IMR-90 (cell line): ENCODE measurements at regions not wholly inside any gene's neighbourhood (a gene's known extent, or its start where the extent isn't known, plus 50 kb on each side); places are given as distances from the start of the nearest gene placed in this dataset.
A peak's percentile ranks its signal among the peaks of the same experiment; 100 is the strongest.

Source experiments
- ATAC-seq: fragments of 200-7000 bp; cut with Tn5 transposase; 2 replicates; pipeline ENCODE4 v1.9.1; 2020; ENCODE audit warnings: low read depth, mild to moderate bottlenecking, moderate library complexity
- BruUV-seq: library from RNA; stranded (reverse); fragments of 400-500 nt; replicated peaks from 2 replicates; lab custom pipeline; 2021; lab: Mats Ljungman, UMichigan
- CTCF ChIA-PET: fragments of 300-600 bp; formaldehyde crosslinking; extraction: SDS; loops from one replicate; lab custom pipeline; 2021; ENCODE audit warnings: antibody characterized with exemption; lab: Yijun Ruan, JAX
- POLR2A ChIA-PET: fragments of 300-600 bp; sonication (Branson Sonifier 250); formaldehyde crosslinking; loops from one replicate; lab custom pipeline; 2022; ENCODE audit warnings: antibody characterized with exemption; ENCODE audit not compliant: unreplicated experiment; lab: Charles Lee
- DNase-seq: peaks from one replicate; pipeline ENCODE4 v3.0.0; 2013
- H2AFZ ChIP-seq: replicated peaks from 2 replicates; pipeline ENCODE3; 2013; ENCODE audit warnings: low read length, mild to moderate bottlenecking; ENCODE audit not compliant: poor library complexity
- H2AK5ac ChIP-seq: 2 replicates; pipeline ENCODE4 v1.6.1; 2013; ENCODE audit warnings: low read depth, low read length, inconsistent platforms
- H2AK9ac ChIP-seq: replicated peaks from 2 replicates; pipeline ENCODE3; 2013; ENCODE audit warnings: mild to moderate bottlenecking, low read depth, low read length, moderate library complexity; ENCODE audit not compliant: poor library complexity
- H2BK120ac ChIP-seq: 2 replicates; pipeline ENCODE4 v1.6.1; 2013; ENCODE audit warnings: low read depth, low read length, inconsistent platforms
- H2BK15ac ChIP-seq: 3 replicates; pipeline ENCODE4 v1.6.1; 2013; ENCODE audit warnings: low read depth, low read length, inconsistent platforms
- H2BK20ac ChIP-seq: 2 replicates; pipeline ENCODE4 v1.6.1; 2013; ENCODE audit warnings: low read depth, mild to moderate bottlenecking, inconsistent platforms, low read length, moderate library complexity
- H2BK5ac ChIP-seq: 2 replicates; pipeline ENCODE4 v1.6.1; 2013; ENCODE audit warnings: mild to moderate bottlenecking, low read depth, low read length, inconsistent platforms; ENCODE audit not compliant: poor library complexity, severe bottlenecking
- H3K14ac ChIP-seq: replicated peaks from 2 replicates; pipeline ENCODE4 v1.6.1; 2013; ENCODE audit warnings: low read depth, low read length, inconsistent platforms
- H3K18ac ChIP-seq: 2 replicates; pipeline ENCODE4 v1.6.1; 2013; ENCODE audit warnings: low read depth, low read length, control low read depth
- H3K23ac ChIP-seq: 2 replicates; pipeline ENCODE4 v1.6.1; 2013; ENCODE audit warnings: low read depth, low read length, inconsistent platforms
- H3K27ac ChIP-seq: 2 replicates; pipeline ENCODE4 v1.5.1; 2013; ENCODE audit warnings: mild to moderate bottlenecking, control low read depth, low read length; ENCODE audit not compliant: insufficient read depth
- H3K27me3 ChIP-seq: 2 replicates; pipeline ENCODE4 v1.6.1; 2013; ENCODE audit warnings: low read length; ENCODE audit not compliant: control insufficient read depth, insufficient read depth
- H3K36me3 ChIP-seq: 2 replicates; pipeline ENCODE4 v1.6.1; 2013; ENCODE audit warnings: low read length, mixed read lengths; ENCODE audit not compliant: control insufficient read depth, insufficient read depth
- H3K4ac ChIP-seq: 2 replicates; pipeline ENCODE4 v1.6.1; 2013; ENCODE audit warnings: low read depth, low read length, inconsistent platforms
- H3K4me1 ChIP-seq: 2 replicates; pipeline ENCODE4 v1.6.1; 2013; ENCODE audit warnings: low read length, mixed read lengths; ENCODE audit not compliant: control insufficient read depth, insufficient read depth
- H3K4me2 ChIP-seq: 2 replicates; pipeline ENCODE4 v1.6.1; 2013; ENCODE audit warnings: low read depth, mild to moderate bottlenecking, control low read depth, low read length, moderate library complexity
- H3K4me3 ChIP-seq: 2 replicates; pipeline ENCODE4 v1.5.1; 2013; ENCODE audit warnings: low read depth, mild to moderate bottlenecking, control low read depth, low read length, moderate library complexity; ENCODE audit not compliant: insufficient read depth
- H3K56ac ChIP-seq: 2 replicates; pipeline ENCODE4 v1.6.1; 2013; ENCODE audit warnings: low read length, inconsistent platforms; ENCODE audit not compliant: insufficient read depth; ENCODE audit errors: extremely low read depth
- H3K79me1 ChIP-seq, 2 experiments: 2 replicates each; pipeline ENCODE4 v1.6.1; 2013; ENCODE audit warnings: low read length in 2 of 2, inconsistent platforms in 1 of 2, low read depth in 1 of 2
- H3K9ac ChIP-seq: 2 replicates; pipeline ENCODE4 v1.6.1; 2013; ENCODE audit warnings: low read depth, low read length, control low read depth
- H3K9me1 ChIP-seq: 2 replicates; pipeline ENCODE4 v1.6.1; 2013; ENCODE audit warnings: low read length, inconsistent platforms; ENCODE audit not compliant: insufficient read depth
- H3K9me3 ChIP-seq: 2 replicates; pipeline ENCODE4 v1.6.1; 2013; ENCODE audit warnings: low read length; ENCODE audit not compliant: control insufficient read depth, insufficient read depth
- H4K20me1 ChIP-seq: 2 replicates; pipeline ENCODE4 v1.6.1; 2013; ENCODE audit warnings: low read length, inconsistent platforms; ENCODE audit not compliant: insufficient read depth
- H4K5ac ChIP-seq: 2 replicates; pipeline ENCODE4 v1.6.1; 2013; ENCODE audit warnings: mild to moderate bottlenecking, low read depth, low read length, control low read depth
- H4K8ac ChIP-seq, 2 experiments: 2 replicates each; pipeline ENCODE4 v1.6.1; 2013; ENCODE audit warnings: low read depth in 2 of 2, low read length in 2 of 2, control low read depth in 1 of 2, inconsistent platforms in 1 of 2
- H4K91ac ChIP-seq: 2 replicates; pipeline ENCODE4 v1.6.1; 2013; ENCODE audit warnings: low read depth, low read length, inconsistent platforms; ENCODE audit not compliant: insufficient read depth
- MXI1 ChIP-seq: IDR thresholded peaks from 2 replicates; pipeline ENCODE4 v1.6.1; 2012; ENCODE audit warnings: low read depth, mild to moderate bottlenecking, low read length, moderate library complexity, borderline replicate concordance
- RAD21 ChIP-seq: IDR thresholded peaks from 2 replicates; pipeline ENCODE4 v1.6.1; 2012; ENCODE audit warnings: low read length, improper control_type of control experiment
- RCOR1 ChIP-seq: IDR thresholded peaks from 2 replicates; pipeline ENCODE4 v1.6.1; 2012; ENCODE audit warnings: mild to moderate bottlenecking, low read length, improper control_type of control experiment; ENCODE audit not compliant: insufficient replicate concordance
- RFX5 ChIP-seq: IDR thresholded peaks from 2 replicates; pipeline ENCODE4 v1.8.0; 2012; ENCODE audit warnings: low read depth, mild to moderate bottlenecking, low read length, moderate library complexity
- SMC3 ChIP-seq: fragments of 150-350 bp; IDR thresholded peaks from 2 replicates; pipeline ENCODE4 v1.6.1; 2016; ENCODE audit warnings: low read depth, mild to moderate bottlenecking, antibody characterized with exemption, low read length, moderate library complexity
- WGBS, 2 experiments: methylation state at CpG; one replicate each; pipeline versions ENCODE4 v1.1.5 to v1.1.7; 2013; ENCODE audit warnings: missing lambda C conversion rate in 2 of 2; ENCODE audit not compliant: insufficient read length in 1 of 2; ENCODE audit errors: extremely low coverage in 2 of 2; 5-methylcytosine and 5-hydroxymethylcytosine counted together
- dilution Hi-C: fragments of 300-500 bp; cut with HindIII; formaldehyde crosslinking; loops from one replicate; pipeline ENCODE4 v1.14.3; 2018; ENCODE audit warnings: low sequenced_read_pairs; ENCODE audit not compliant: unreplicated experiment
- in situ Hi-C: fragments of 300-500 bp; cut with MboI; formaldehyde crosslinking; loops from 3 replicates; pipeline ENCODE4 v1.14.3; 2019; ENCODE audit warnings: low sequenced_read_pairs, inconsistent platforms, mixed read lengths
- intact Hi-C: fragments of 100-400 bp; cut with micrococcal nuclease; formaldehyde crosslinking; loops from 2 replicates; pipeline ENCODE4 v1.10.0; 2022
- TF ChIP-seq, protein P1 (sequence below): fragments of 150-350 bp; IDR thresholded peaks from 2 replicates; pipeline ENCODE4 v1.6.1; 2017; ENCODE audit warnings: mild to moderate bottlenecking, antibody characterized with exemption, low read length, low read depth

DNA sequence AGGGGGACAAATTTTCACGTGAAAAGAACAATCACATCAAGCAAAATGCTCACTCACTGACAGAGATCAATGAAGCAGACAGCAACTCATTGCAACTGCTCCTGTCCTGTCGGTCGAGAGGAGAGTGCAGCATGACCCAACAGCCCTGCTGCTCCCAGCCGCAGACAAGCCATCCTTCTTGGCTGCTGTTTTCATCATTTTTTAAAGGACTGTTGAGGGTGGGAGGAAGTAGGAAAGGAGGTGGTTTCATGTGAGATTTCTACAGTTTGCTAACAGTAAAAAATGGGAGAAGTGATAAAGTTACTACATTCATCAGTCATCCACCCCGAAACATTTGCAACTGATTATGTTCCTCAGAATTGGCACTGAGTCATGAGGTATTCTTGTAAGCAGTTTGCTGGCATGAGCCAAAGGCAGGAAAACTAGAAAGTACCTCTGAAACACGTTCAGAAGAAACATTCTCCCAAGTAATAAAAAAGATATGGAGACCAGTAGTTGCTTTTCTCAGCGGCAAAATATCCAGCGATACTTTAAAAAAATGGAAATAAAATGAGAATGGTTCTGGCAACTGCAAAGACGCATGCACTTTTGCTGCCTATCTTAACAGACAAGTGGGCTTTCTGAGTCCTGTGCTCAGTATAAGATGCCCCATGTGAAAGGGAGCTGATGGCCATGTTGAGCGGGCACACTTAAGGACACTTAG is 72.0 kb upstream of the CLDN14 start:
- peak overlapping the region; percentile 21 for H3K4me2 ChIP-seq
- H3K9me1 ChIP-seq: peaks cover 7% of the 10 kb centered on the region; the same call in 1 of the 2 replicates
- no peak overlapping the region for H2BK120ac ChIP-seq
- peaks cover 41% of the 10 kb centered on the region for H3K27me3 ChIP-seq
- peak overlapping the region; percentile 22; the same call in 1 of the 2 replicates for H3K18ac ChIP-seq
- dilution Hi-C loops: no loop called here
- BruUV-seq: no TSS peak
- peak overlapping the region; percentile 6 for H2AFZ ChIP-seq
- H3K36me3 ChIP-seq: no peaks in the 10 kb centered on the region
- intact Hi-C loops: no loop called here
- H3K56ac ChIP-seq: no peak overlapping the region
- H4K8ac ChIP-seq: peak overlapping the region in 1 of 2 experiments; percentile 15; a peak in 1 of 4 replicates
- H2BK5ac ChIP-seq: peak overlapping the region; percentile 10
- no peak overlapping the region for H3K9ac ChIP-seq
- H2AK5ac ChIP-seq: no peak overlapping the region
- no peak overlapping the region for H3K4me3 ChIP-seq
- H3K4me1 ChIP-seq: peaks cover 14% of the 10 kb centered on the region
- ChIA-PET CTCF (no interaction called here), POLR2A (no interaction called here)
- 93% methylated on average over 3 of the region's 10 CpGs; no CpG with 5 or more reads in 1 of the 2 experiments for WGBS, 2 experiments
- H3K14ac ChIP-seq: no peak overlapping the region
- ATAC-seq (peak; percentile 73), DNase-seq (peak; percentile 82)
- H2BK20ac ChIP-seq: peak overlapping the region; percentile 26; the same call in 1 of the 2 replicates
- H4K5ac ChIP-seq: no peak overlapping the region
- peak overlapping the region; percentile 18; the same call in 1 of the 2 replicates for H4K91ac ChIP-seq
- H3K9me3 ChIP-seq: no peaks in the 10 kb centered on the region
- H3K4ac ChIP-seq: no peak overlapping the region
- H3K27ac ChIP-seq: no peak overlapping the region
- no peak overlapping the region for H3K23ac ChIP-seq
- no peaks in the 10 kb centered on the region for H4K20me1 ChIP-seq
- TF ChIP-seq MXI1 (no peak), RCOR1 (no peak), RFX5 (no peak), RAD21 (no peak), SMC3 (no peak)
- TF ChIP-seq, protein P1, sequence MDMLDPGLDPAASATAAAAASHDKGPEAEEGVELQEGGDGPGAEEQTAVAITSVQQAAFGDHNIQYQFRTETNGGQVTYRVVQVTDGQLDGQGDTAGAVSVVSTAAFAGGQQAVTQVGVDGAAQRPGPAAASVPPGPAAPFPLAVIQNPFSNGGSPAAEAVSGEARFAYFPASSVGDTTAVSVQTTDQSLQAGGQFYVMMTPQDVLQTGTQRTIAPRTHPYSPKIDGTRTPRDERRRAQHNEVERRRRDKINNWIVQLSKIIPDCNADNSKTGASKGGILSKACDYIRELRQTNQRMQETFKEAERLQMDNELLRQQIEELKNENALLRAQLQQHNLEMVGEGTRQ: no peak
- no peak overlapping the region for H2BK15ac ChIP-seq
- no peaks in the 10 kb centered on the region for H3K79me1 ChIP-seq
- H2AK9ac ChIP-seq: no peak overlapping the region
- in situ Hi-C loops: no loop called here
